Right lobe of liver (tissue), 6 donors: ENCODE measurements at regions not wholly inside any gene's neighbourhood (a gene's known extent, or its start where the extent isn't known, plus 50 kb on each side); places are given as distances from the start of the nearest gene placed in this dataset.

ENCODE experiments used
- ATAC-seq, 4 donors: fragments of 200-7000 bp; cut with Tn5 transposase; one replicate each; pipeline ENCODE4 v1.9.1; 2020; ENCODE audit warnings: mild to moderate bottlenecking in 4 of 4, moderate library complexity in 4 of 4
- DNase-seq, 3 donors: peaks; one replicate each; pipeline ENCODE4 v3.0.0-alpha.2; 2020
- H3K27ac ChIP-seq, 3 donors: fragments of 200-600 bp; one replicate each; pipeline ENCODE4 v1.8.0; 2022
- H3K27me3 ChIP-seq, 2 donors: fragments of 200-600 bp; one replicate each; pipeline ENCODE4 v1.8.0; 2022
- H3K36me3 ChIP-seq, 4 donors: fragments of 200-600 bp; sonication (generic) in 1 of 4; one replicate each; pipeline versions ENCODE4 v1.5.1 to v1.8.0; 2017 to 2022; ENCODE audit warnings: control low read depth in 1 of 4
- H3K4me1 ChIP-seq, 4 donors: fragments of 200-600 bp; sonication (generic) in 1 of 4; one replicate each; pipeline versions ENCODE4 v1.5.1 to v1.8.0; 2017 to 2022; ENCODE audit warnings: control low read depth in 1 of 4
- H3K4me3 ChIP-seq, 3 donors: fragments of 200-600 bp; one replicate each; pipeline ENCODE4 v1.8.0; 2022
- H3K9me3 ChIP-seq, 4 donors: fragments of 200-600 bp; sonication (generic) in 1 of 4; one replicate each; pipeline versions ENCODE4 v1.5.1 to v1.8.0; 2017 to 2022; ENCODE audit warnings: control low read depth in 1 of 4
- POLR2A ChIP-seq: fragments of 450-650 bp; IDR thresholded peaks from one replicate; pipeline ENCODE4 v1.6.1; 2017; ENCODE audit warnings: antibody characterized with exemption, mild to moderate bottlenecking
- WGBS: methylation state at CpG from one replicate; pipeline ENCODE4 v1.1.6; 2018; ENCODE audit warnings: low coverage, low lambda C conversion rate; ENCODE audit not compliant: insufficient coverage; ENCODE audit errors: missing lambda C conversion rate; 5-methylcytosine and 5-hydroxymethylcytosine counted together
- intact Hi-C, 2 donors: fragments of 100-400 bp; cut with DNase I; formaldehyde crosslinking; loops; one replicate each; pipeline versions ENCODE4 v1.11.2 to v1.14.1; 2022
- TF ChIP-seq, protein P1 (sequence below), 4 donors: fragments of 200-600 bp in 3 of 4; fragments of 450-650 bp in 1 of 4; IDR thresholded peaks; one replicate each; pipeline versions ENCODE4 v1.5.1 to v1.8.0; 2016 to 2022; ENCODE audit warnings: antibody characterized with exemption in 4 of 4, mild to moderate bottlenecking in 2 of 4
- donor health status: DM: no; HTN: yes; CAD: no.
- donor health status: DM: no; HTN: no; CAD: no.
- donor health status: DM: no; HTN: no; CAD: no.
- donor health status: DM: no; HTN: yes; CAD: no.
- donor health status: DM: no; HTN: yes; CAD: no.

DNA sequence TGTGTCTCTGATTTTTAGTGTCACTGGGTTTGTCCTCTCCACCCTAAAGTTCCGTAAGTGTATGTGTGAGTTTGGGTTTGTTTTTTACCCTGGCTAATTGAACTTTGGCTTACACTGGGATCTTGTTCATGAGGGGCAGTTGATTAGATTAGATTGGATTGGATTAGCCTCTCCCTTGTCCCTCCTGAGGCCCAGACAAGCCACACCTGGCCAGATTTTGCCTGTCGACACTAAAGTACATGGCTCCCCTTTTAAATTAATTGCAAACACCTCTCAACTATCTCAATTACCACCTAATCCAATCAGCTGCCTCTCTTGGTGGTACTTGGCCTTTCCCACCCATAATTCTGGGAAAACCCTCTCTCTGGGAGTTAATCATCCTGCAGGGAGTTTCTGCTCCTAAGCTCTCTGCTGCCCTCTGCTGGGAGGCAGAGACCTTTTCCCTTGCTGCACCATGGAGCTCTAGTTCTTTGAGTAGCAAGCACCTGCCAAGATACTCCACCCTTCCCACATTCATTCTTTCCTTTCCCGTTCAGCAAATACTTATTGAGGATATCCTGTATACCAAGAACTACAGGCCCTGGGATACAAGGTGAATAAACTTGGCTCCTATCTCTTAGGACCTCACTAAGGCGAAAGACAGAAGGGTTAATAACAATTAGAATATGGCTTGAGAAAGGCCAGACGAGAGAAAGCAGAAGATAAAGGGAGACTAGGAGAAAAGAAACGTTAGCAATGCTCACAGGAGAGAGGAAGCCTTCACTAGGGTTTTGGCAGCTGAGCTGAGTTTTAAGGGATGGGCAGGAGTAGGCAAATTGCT, 60.0 kb upstream of the MPHOSPH6 start:
- H3K9me3 ChIP-seq, result no peaks in the 10 kb centered on the region
- DNase-seq (peak; percentile 77 to 80 (median 79)), ATAC-seq (peak; percentile 96 to 99 (median 96))
- no peak overlapping the region for H3K4me3 ChIP-seq
- H3K4me1 ChIP-seq, result no peaks in the 10 kb centered on the region
- H3K36me3 ChIP-seq, result no peaks in the 10 kb centered on the region
- 41% methylated on average over 5 of the region's 6 CpGs for WGBS
- TF ChIP-seq POLR2A, result no peak
- TF ChIP-seq, protein P1, sequence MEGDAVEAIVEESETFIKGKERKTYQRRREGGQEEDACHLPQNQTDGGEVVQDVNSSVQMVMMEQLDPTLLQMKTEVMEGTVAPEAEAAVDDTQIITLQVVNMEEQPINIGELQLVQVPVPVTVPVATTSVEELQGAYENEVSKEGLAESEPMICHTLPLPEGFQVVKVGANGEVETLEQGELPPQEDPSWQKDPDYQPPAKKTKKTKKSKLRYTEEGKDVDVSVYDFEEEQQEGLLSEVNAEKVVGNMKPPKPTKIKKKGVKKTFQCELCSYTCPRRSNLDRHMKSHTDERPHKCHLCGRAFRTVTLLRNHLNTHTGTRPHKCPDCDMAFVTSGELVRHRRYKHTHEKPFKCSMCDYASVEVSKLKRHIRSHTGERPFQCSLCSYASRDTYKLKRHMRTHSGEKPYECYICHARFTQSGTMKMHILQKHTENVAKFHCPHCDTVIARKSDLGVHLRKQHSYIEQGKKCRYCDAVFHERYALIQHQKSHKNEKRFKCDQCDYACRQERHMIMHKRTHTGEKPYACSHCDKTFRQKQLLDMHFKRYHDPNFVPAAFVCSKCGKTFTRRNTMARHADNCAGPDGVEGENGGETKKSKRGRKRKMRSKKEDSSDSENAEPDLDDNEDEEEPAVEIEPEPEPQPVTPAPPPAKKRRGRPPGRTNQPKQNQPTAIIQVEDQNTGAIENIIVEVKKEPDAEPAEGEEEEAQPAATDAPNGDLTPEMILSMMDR (IDR thresholded peaks at IDR 0.05), result peak; percentile 84 to 96 (median 94)
- H3K27ac ChIP-seq, result no peak overlapping the region
- intact Hi-C loops, result loop anchor here in 1 of 2 donors (5.0 kb wide), 1 partner anchor 203 kb away; no protein-coding TSS in a partner anchor
- H3K27me3 ChIP-seq, result no peaks in the 10 kb centered on the region

DNA sequence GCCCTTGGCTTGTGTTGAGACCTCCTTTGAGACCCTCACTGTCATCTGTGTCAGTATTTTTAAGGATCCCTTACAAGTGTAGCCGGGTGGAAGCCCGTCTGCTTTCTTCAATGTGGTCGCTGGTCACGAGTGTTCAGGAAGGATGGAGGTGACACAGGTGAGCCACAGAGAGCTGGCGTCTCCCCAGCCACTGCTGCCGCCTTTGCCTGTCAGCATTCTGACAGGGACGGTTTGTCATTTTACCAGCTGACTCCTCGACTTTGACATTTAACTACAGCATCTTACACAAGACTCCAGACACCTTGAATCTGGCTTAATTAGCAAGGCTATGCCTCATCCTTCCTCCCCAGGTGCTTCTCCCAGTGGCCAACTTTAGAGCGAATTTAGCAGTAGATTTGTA, 56.3 kb upstream of the MPHOSPH6 start:
- Histone ChIP-seq H3K27ac (no peak overlapping the region), H3K9me3 (no peaks in the 10 kb centered on the region), H3K27me3 (no peaks in the 10 kb centered on the region), H3K36me3 (no peaks in the 10 kb centered on the region), H3K4me3 (no peak overlapping the region), H3K4me1 (no peaks in the 10 kb centered on the region)
- 80% methylated on average over 5 of the region's 9 CpGs for WGBS
- no peak for DNase-seq
- intact Hi-C loops, result no loop called here
- ATAC-seq, result no peak
- TF ChIP-seq POLR2A, result no peak
- TF ChIP-seq, protein P1 (IDR thresholded peaks at IDR 0.05), result no peak

DNA sequence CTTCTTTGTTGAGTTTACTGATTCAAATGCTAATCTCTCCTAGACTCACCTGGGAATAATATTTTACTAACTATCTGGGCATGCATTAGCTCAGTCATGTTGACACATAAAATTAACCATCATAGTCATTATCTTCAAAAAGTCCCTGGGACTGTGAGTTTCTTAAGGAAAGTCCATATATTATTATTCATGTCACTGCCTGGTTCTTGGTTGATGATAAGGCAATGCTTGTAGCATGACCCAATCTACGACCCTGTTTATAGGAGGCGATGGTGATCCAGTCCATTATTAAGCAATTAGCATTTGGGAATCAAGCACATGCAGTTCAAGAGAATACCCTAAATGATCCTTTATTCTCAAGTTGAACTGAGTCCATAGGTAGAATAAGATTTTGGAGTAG, 54.8 kb upstream of the MPHOSPH6 start:
- TF ChIP-seq, protein P1 (IDR thresholded peaks at IDR 0.05), result no peak
- no peak for TF ChIP-seq POLR2A
- Histone ChIP-seq H3K27me3 (no peaks in the 10 kb centered on the region), H3K4me1 (no peaks in the 10 kb centered on the region), H3K36me3 (no peaks in the 10 kb centered on the region), H3K27ac (no peak overlapping the region), H3K4me3 (no peak overlapping the region), H3K9me3 (no peaks in the 10 kb centered on the region)
- 76% methylated on average over 2 of the region's 2 CpGs for WGBS
- ATAC-seq (no peak), DNase-seq (no peak)
- intact Hi-C loops, result no loop called here

DNA sequence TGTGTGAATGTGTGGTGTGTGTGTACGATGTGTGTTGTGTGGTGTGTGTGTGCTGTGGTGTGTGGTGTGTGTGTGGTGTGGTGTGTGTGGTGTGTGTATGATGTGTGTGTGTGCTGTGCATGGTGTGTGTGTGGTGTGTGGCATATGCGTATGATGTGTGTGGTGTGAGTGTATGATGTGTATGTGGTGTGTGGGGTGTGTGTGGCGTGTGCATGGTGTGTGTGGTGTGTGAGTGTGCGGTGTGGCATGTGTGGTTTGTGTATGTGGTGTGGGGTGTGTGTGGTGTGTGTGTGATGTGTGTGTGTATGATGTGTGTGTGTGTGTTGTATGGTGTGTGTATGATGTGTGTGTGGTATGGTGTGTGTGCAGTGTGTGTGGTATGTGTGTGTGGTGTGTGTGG, 50.5 kb upstream of the MPHOSPH6 start:
- Histone ChIP-seq H3K36me3 (no peaks in the 10 kb centered on the region), H3K4me1 (no peaks in the 10 kb centered on the region), H3K27me3 (no peaks in the 10 kb centered on the region), H3K9me3 (no peaks in the 10 kb centered on the region), H3K27ac (no peak overlapping the region), H3K4me3 (no peak overlapping the region)
- TF ChIP-seq, protein P1 (IDR thresholded peaks at IDR 0.05), result no peak
- no peak for TF ChIP-seq POLR2A
- intact Hi-C loops, result no loop called here
- no peak for ATAC-seq
- no peak for DNase-seq
- WGBS, result 80% methylated on average over 4 of the region's 4 CpGs
